ENCODE measurements at regions not wholly inside any gene's neighbourhood (a gene's known extent, or its start where the extent isn't known, plus 50 kb on each side); places are given as distances from the start of the nearest gene placed in this dataset.
"Not testable (repeated sequence)": the region's sequence is repeated elsewhere in the genome, so short reads cannot be mapped to it uniquely, and the experiment has no call there.

DNA sequence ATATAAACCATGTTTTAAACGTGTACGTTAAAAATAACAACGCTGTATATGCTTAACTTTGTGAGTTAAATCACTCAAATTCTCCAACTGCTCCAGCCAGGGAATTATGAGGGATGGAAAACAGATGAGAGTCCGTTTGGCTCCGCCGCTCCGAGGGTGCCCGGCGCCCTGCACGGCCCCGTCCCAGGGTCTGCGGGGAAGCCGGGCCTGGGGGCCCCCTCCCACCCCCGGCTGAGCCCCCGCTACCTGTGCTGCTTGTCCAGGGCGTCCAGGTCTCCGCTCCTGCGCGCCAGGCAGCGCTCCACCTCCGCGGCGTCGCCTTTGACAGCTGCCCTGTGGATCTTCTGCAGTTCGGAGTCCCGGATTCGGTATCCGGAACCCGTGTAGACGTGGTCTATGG lies 415.5 kb downstream of the FOXD4L4 start:
- H2AFZ ChIP-seq (ENCODE audit: low read length); BruUV-seq (replicated peaks); intact Hi-C loops (cut with micrococcal nuclease; ENCODE audit: unreplicated experiment); H3K4me3 ChIP-seq (ENCODE audit: low read depth, low read length, poor library complexity, severe bottlenecking); H3K79me2 ChIP-seq (ENCODE audit: insufficient read depth, low read depth, low read length); H3K4me2 ChIP-seq (ENCODE audit: low read length); POLR2A ChIA-PET; H3K4me1 ChIP-seq (ENCODE audit: insufficient read depth, low read length, poor library complexity, severe bottlenecking); H3K27ac ChIP-seq (ENCODE audit: low read depth, low read length, poor library complexity, severe bottlenecking); H3K36me3 ChIP-seq (ENCODE audit: insufficient read depth, low read length); H3K9me3 ChIP-seq (ENCODE audit: low read length); CTCF ChIA-PET (ENCODE audit: unreplicated experiment); DNase-seq (ENCODE audit: low spot score); H3K9me2 ChIP-seq (ENCODE audit: insufficient read depth, low read length); H4K20me1 ChIP-seq (ENCODE audit: insufficient read depth, low read length): not testable (repeated sequence)

DNA sequence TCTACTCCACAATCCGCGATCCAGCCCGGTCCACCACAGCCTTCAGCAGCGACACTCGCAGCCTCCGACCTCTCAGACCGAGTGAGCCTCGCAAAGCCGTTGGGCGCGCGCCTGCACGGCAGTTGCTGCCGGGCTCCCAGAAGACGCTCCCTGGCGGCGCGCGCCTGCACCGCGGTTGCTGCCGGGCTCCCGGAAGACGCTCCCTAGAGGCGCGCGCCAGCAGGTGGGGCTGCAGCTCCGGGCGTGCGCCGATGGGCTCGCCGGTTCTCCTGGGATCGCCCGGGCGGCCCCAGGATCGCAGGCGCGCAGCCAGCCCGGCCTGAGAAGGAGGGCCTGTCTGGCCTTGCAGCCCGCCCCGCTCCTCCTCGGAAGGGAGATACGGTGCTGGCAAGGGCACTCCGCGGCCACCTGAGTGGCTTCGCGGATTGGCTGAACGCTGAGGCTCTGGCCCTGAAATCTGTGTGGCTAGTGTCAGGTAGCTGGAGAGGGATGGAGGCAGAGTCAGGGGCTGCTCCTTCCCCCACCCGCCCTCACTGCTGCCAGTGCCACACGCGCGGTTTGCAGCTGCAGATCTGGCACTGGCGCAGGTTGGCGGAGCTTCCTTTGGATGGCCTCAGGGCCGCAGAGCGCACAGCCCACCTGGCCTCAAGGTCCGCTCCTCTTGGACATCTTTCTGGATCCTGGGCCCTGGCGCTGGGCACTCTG lies 416.2 kb downstream of the FOXD4L4 start:
- H3K27ac ChIP-seq (ENCODE audit: low read depth, low read length, poor library complexity, severe bottlenecking); CTCF ChIA-PET (ENCODE audit: unreplicated experiment); BruUV-seq (replicated peaks); H2AFZ ChIP-seq (ENCODE audit: low read length); H3K4me3 ChIP-seq (ENCODE audit: low read depth, low read length, poor library complexity, severe bottlenecking); H3K79me2 ChIP-seq (ENCODE audit: insufficient read depth, low read depth, low read length); H3K4me2 ChIP-seq (ENCODE audit: low read length); H3K4me1 ChIP-seq (ENCODE audit: insufficient read depth, low read length, poor library complexity, severe bottlenecking); DNase-seq (ENCODE audit: low spot score); H3K9me2 ChIP-seq (ENCODE audit: insufficient read depth, low read length); H3K36me3 ChIP-seq (ENCODE audit: insufficient read depth, low read length); POLR2A ChIA-PET; H4K20me1 ChIP-seq (ENCODE audit: insufficient read depth, low read length); intact Hi-C loops (cut with micrococcal nuclease; ENCODE audit: unreplicated experiment); H3K9me3 ChIP-seq (ENCODE audit: low read length): not testable (repeated sequence)

DNA sequence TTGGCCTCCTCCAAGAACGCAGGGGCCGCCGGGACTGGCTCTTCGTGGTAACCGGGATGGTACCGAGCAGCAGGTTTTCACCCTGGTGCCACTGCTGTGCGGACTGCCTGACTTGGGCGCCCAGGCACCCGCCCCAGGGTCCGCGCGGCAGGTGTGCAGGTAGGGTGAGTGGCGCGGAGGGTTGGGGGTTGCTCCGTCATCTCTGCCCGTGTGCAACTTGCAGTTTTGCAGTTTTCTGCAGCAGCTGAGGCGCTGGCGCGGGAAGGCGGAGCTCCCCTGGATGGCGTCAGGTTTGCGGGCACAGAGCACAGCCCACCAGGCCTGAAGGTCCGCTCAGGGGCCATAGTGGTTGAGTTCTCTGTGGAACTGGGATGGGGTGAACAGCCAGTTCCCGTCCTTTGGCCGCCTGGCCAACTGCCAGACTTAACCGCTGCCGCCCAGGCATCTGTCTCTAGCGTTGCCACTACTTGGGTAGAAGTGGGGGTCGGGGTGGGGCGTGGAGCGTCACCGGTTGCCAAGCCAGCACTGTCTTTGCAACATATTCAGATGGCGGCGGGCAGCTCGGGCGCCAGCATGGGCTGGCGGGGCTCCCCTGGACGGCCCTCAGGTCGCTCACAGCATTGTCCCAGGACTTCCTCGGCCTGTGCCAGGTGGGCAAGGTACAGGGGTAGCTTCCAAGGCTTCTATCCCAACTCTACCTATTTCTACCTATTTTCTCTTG lies 417.2 kb downstream of the FOXD4L4 start:
- H3K4me2 ChIP-seq (ENCODE audit: low read length); CTCF ChIA-PET (ENCODE audit: unreplicated experiment); BruUV-seq (replicated peaks); H3K9me2 ChIP-seq (ENCODE audit: insufficient read depth, low read length); POLR2A ChIA-PET; H3K36me3 ChIP-seq (ENCODE audit: insufficient read depth, low read length); H3K4me3 ChIP-seq (ENCODE audit: low read depth, low read length, poor library complexity, severe bottlenecking); H3K4me1 ChIP-seq (ENCODE audit: insufficient read depth, low read length, poor library complexity, severe bottlenecking); H4K20me1 ChIP-seq (ENCODE audit: insufficient read depth, low read length); H3K9me3 ChIP-seq (ENCODE audit: low read length); H3K79me2 ChIP-seq (ENCODE audit: insufficient read depth, low read depth, low read length); H3K27ac ChIP-seq (ENCODE audit: low read depth, low read length, poor library complexity, severe bottlenecking); DNase-seq (ENCODE audit: low spot score); intact Hi-C loops (cut with micrococcal nuclease; ENCODE audit: unreplicated experiment); H2AFZ ChIP-seq (ENCODE audit: low read length): not testable (repeated sequence)

DNA sequence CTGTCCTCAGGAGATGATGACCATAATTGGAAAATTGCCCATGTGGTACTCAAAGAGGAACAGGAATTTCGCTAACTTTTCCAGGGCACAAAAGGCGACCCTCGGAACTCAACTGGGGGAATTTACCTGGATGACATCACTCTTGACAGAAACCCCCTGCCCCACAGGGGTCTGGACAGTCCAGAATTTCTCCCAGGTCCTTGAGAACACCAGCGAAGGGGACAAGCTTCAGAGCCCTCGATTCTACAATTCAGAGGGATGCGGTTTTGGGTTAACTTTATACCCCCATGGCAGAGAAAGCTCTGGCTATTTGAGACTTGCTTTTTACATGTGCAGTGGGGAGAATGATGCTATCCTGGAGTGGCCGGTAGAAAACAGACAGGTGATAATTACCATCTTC lies 445.4 kb downstream of the FOXD4L4 start:
- not testable (repeated sequence) for H3K36me3 ChIP-seq (ENCODE audit: insufficient read depth, low read length)

DNA sequence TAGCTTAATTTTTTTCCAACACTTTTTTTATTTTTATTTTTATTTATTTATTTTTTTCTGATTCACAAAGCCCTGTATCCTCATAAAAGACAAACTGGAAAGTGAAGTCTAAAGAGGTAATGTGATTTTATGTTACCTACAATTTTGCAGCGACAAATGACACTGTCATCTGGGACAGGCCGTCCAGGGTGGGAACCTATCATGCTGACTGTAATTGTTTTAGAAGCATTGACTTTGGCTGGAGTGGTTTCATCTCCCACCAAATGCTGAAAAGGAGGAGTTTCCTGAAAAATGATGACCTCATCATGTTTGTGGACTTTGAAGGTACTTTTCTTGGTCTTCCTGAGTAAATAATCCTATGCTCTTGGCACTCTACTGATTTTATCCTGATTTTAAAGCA lies 446.7 kb downstream of the FOXD4L4 start:
- BruUV-seq (replicated peaks); DNase-seq (ENCODE audit: low spot score); H3K79me2 ChIP-seq (ENCODE audit: insufficient read depth, low read depth, low read length); POLR2A ChIA-PET; H3K36me3 ChIP-seq (ENCODE audit: insufficient read depth, low read length); intact Hi-C loops (cut with micrococcal nuclease; ENCODE audit: unreplicated experiment); H3K27ac ChIP-seq (ENCODE audit: low read depth, low read length, poor library complexity, severe bottlenecking); H2AFZ ChIP-seq (ENCODE audit: low read length); H4K20me1 ChIP-seq (ENCODE audit: insufficient read depth, low read length); H3K9me2 ChIP-seq (ENCODE audit: insufficient read depth, low read length); CTCF ChIA-PET (ENCODE audit: unreplicated experiment); H3K4me2 ChIP-seq (ENCODE audit: low read length); H3K4me3 ChIP-seq (ENCODE audit: low read depth, low read length, poor library complexity, severe bottlenecking); H3K9me3 ChIP-seq (ENCODE audit: low read length); H3K4me1 ChIP-seq (ENCODE audit: insufficient read depth, low read length, poor library complexity, severe bottlenecking): not testable (repeated sequence)

More for the DNA sequence above, 445.4 kb downstream of the FOXD4L4 start:
- H3K9me2 ChIP-seq (ENCODE audit: insufficient read depth, low read length); intact Hi-C loops (cut with micrococcal nuclease; ENCODE audit: unreplicated experiment); BruUV-seq (replicated peaks); POLR2A ChIA-PET; H3K9me3 ChIP-seq (ENCODE audit: low read length); H3K4me2 ChIP-seq (ENCODE audit: low read length); H3K79me2 ChIP-seq (ENCODE audit: insufficient read depth, low read depth, low read length); DNase-seq (ENCODE audit: low spot score); H3K4me3 ChIP-seq (ENCODE audit: low read depth, low read length, poor library complexity, severe bottlenecking); H3K4me1 ChIP-seq (ENCODE audit: insufficient read depth, low read length, poor library complexity, severe bottlenecking); H2AFZ ChIP-seq (ENCODE audit: low read length); H4K20me1 ChIP-seq (ENCODE audit: insufficient read depth, low read length); CTCF ChIA-PET (ENCODE audit: unreplicated experiment); H3K27ac ChIP-seq (ENCODE audit: low read depth, low read length, poor library complexity, severe bottlenecking): not testable (repeated sequence)

DNA sequence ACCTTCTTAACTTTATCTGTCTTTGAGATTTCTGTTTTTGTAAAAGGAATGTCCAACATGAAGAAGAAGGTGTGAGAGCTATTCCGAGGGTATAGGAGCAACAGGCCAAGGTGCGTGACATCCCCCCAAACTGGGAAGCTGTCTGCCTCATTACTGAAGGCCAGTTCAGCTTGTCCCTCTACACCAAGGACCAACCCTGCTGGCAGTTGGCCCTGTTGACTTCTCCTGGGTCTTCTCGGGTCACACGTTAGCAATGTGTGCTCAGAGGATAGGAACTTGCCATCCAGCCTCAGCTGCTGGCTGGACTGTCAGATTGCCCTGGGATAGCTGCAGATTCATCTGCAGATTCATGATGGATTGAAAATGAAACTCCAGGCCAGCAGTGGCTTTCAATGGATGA lies 460.3 kb downstream of the FOXD4L4 start:
- H3K4me1 ChIP-seq (ENCODE audit: insufficient read depth, low read length, poor library complexity, severe bottlenecking); H3K4me3 ChIP-seq (ENCODE audit: low read depth, low read length, poor library complexity, severe bottlenecking); H3K36me3 ChIP-seq (ENCODE audit: insufficient read depth, low read length); H3K9me2 ChIP-seq (ENCODE audit: insufficient read depth, low read length); H4K20me1 ChIP-seq (ENCODE audit: insufficient read depth, low read length); DNase-seq (ENCODE audit: low spot score); BruUV-seq (replicated peaks); CTCF ChIA-PET (ENCODE audit: unreplicated experiment); H3K9me3 ChIP-seq (ENCODE audit: low read length); H2AFZ ChIP-seq (ENCODE audit: low read length); H3K27ac ChIP-seq (ENCODE audit: low read depth, low read length, poor library complexity, severe bottlenecking); H3K79me2 ChIP-seq (ENCODE audit: insufficient read depth, low read depth, low read length); intact Hi-C loops (cut with micrococcal nuclease; ENCODE audit: unreplicated experiment); H3K4me2 ChIP-seq (ENCODE audit: low read length); POLR2A ChIA-PET: not testable (repeated sequence)

Measured in OCI-LY7 (cell line).